GM18498 (cell line): ENCODE measurements at regions not wholly inside any gene's neighbourhood (a gene's known extent, or its start where the extent isn't known, plus 50 kb on each side); places are given as distances from the start of the nearest gene placed in this dataset.

Experiments used
- ATAC-seq: cut with Tn5 transposase; IDR thresholded peaks from one replicate; pipeline ENCODE4 v1.9.1; 2021; ENCODE audit warnings: mild to moderate bottlenecking, moderate library complexity; ENCODE audit not compliant: unreplicated experiment

- ATAC-seq = no peak
Observed at GRCh38 chr4:182083671-182084410, 159.4 kb upstream of the TENM3 start.

DNA sequence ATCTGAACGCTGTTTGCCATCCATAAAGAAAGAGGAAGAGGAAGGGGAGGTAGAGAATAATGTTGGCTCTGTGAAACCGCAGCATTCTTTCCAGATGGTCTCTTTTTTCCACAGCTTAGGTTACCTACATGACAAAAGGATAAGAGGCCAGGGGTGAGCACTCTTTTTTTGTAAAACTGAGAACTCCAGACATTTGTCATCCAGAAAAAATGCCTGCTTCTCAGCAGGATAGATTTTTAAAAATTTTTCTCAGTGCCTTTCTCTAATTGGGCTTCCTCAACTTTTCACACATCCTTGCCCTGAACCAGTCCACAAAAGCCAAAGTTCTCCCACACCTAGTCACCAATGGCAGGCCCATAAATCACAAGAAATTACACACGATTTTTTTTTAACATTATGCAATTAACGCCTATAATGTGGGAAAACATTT lies 158.1 kb upstream of the TENM3 start:
- ATAC-seq = no peak

- ATAC-seq = no peak
Observed at GRCh38 chr4:182089326-182089725, 153.9 kb upstream of the TENM3 start.

DNA sequence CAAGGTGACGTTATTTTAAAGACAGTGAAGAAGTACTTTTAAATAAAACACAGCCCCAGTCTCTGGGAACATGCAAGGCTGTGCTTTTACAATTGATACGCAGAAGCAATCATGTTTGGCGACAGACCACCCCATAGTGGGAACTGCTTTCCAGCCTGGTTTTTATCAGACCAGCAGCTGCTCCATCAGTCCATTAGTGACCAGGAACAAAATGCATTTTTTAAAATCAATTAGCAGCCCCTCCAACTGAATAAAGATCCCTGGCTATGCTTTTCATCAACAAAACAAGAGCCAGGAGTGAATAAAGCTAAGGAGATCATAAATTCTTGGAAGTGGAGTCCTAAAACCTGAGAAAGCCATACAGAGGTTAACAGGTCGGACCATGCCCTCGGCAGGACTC lies 153.0 kb upstream of the TENM3 start:
- ATAC-seq = no peak

DNA sequence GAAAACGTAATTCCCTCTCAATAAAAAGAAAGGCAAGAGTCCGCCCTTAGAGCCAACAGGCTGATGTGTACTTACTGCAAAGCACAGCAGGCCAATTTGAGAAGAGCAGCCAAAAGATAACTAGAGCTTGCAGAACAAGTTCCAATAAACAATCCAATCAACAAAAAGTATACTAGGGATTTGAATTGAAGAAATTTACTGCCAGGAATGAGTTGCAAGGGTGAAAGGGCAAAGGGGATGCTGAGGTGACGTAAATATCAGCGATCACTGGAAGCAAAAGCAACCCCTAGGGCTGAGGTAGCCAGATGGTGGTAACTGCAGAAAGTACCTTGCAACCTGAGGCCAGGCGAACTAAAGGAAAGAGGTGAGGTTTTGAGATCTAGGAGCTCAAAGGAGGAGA lies 152.1 kb upstream of the TENM3 start:
- ATAC-seq = no peak

DNA sequence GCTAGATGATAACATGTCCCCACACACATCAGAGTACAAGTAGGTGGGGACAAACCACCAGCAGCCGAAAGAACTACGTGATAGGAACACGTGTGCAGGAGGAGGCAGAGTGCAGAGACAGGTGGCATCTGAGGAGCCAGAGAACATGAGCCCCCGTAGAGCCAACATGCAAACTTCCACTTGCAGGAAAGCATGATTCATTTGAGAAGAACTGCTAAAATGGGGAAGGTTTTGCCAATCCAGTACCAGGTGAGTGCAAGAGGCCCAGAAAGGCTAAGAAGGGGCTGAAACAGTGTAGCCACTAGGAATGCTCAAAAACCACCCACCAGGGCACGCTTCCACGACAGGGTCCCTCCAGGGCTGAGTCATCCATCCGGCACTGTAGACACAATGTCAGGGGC lies 149.8 kb upstream of the TENM3 start:
- no peak for ATAC-seq

DNA sequence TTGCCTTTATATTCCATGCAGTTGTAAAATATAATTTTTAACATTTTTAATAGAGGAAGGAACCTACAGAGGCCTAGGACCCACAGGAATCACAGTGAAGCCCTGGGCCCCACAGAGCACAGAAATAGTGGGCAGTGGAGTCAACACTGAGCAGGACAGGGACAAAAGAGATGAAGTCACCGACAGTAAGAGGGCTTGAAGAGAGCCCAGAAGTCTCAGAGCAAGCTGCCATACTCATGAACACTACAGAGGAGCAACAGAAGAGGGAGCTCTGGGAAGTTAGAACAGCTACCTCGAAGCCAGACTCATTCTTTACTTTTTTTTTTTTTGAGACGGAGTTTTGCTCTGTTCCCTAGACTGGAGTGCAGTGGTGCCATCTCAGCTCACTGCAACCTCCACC lies 149.3 kb upstream of the TENM3 start:
- no peak for ATAC-seq

DNA sequence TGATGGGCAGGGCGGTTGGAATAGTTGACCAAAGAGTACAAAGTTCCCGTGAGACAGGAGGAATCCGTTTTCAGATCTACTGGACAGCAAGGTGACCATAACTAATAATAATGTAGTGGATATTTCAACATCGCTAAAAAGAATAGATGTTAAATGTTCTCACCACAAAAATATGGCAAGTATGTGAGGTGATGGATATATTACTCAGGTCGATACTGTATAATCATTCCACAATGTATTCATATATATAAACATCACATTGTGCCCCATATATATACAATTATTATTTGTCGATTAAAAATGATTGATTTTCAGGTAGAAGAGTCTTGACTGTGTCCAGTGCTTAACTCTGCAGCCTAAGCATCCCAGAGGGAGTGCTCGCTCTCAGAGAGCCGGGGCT lies 141.6 kb upstream of the TENM3 start:
- no peak for ATAC-seq

- no peak for ATAC-seq
Observed at GRCh38 chr4:182102576-182102975, 140.6 kb upstream of the TENM3 start.

GRCh38 chr4:182103614-182104319 lies 139.4 kb upstream of the TENM3 start:
- no peak for ATAC-seq

DNA sequence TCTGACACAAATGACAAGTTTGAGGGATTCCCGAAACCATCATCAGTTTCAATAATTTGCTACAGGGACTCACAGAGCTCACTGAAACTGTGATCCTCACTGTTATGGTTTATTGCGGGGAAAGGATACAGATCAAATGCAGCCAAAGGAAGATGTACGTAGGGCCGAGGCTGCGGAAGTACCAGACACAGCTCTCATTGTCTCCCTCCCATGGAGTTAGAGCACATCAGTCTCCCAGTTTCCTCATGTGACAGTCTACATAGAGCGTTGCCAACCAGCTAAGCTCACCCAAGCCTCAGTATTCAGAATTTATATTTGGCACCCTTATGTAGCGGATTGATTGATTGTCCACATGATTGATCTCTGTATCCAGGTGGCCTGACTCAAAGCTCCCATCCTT lies 137.8 kb upstream of the TENM3 start:
- ATAC-seq = no peak

GRCh38 chr4:182107931-182108330 lies 135.3 kb upstream of the TENM3 start:
- ATAC-seq = no peak

DNA sequence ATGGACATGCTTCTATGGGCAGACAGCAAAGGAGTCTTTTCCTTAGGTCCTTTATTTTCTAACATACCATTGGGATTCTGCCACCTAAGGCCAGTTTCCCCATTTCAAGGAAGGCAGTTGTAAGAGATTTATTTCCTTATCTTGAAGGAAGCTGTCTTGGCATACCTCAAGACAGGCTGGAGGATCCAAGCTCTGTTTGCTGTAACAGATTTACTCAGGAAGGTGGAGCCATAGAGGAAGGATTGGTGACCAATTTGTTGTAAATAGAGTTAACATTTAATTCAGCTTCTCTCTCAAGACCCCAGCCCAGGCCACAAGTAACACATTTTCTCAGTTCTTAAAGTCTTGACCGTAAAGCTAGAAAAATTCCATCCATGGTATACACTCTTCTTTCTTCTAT lies 131.6 kb upstream of the TENM3 start:
- ATAC-seq = no peak

GRCh38 chr4:182113779-182114178 lies 129.4 kb upstream of the TENM3 start:
- ATAC-seq = no peak

DNA sequence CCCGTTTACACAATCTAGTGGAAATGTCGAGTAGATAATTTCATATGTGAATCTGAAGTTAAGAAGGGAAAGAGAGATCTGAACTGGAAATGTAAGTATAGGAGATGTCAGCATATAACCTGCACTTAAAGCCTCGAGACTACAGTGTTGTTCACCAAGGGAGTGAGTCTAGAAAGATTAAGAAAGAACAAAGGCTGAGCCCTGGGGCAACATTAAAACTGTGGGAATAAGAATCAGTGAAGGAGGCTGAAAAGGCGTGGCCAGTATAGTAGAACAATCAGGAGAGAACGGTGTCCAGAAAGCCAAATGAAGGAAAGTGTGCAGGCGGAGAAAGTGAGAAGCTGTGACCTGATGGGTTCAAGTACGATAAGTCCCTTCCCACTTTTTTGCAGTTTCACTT lies 118.8 kb upstream of the TENM3 start:
- ATAC-seq = no peak

DNA sequence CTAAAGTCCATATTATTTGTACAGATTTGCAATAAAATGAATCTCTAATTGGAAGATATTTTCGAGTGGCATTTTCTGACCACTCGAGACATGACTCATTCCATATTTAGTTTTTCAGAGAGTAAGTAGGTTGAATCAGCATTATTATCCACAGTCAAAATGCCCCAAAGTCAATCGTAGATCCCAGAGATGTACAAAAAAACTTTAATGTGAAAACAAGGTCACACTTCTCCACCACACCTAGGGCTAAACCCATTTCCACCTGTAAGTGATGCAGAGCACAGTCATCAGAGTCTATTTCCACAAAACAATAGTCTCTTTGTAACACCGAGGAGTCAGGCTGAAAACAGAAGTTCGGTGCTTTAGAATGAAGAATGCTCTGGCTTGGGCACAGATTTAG lies 117.1 kb upstream of the TENM3 start:
- no peak for ATAC-seq

- ATAC-seq = no peak
Observed at GRCh38 chr4:182126603-182127002, 116.6 kb upstream of the TENM3 start.

GRCh38 chr4:182133033-182133432 lies 110.2 kb upstream of the TENM3 start:
- no peak for ATAC-seq

DNA sequence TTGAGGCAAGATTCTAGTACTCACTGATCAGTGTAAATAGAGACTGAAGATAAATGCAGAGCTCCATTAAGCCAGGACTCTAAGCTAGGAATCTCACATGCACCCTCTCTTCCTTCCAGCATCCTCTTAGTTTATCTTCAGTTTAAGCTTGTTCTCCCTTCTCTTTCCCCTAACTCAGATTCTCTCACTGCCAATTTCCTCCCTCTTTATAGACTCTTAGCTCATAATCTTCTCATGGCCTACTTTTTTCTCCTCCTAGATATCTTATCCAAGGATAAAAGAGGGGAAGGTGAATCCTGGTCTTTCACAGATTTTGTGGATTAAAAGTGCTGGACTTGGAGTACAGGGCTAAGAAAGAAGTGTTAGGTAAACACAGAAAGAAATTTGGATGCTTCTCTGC lies 108.9 kb upstream of the TENM3 start:
- ATAC-seq = no peak

- no peak for ATAC-seq
Observed at GRCh38 chr4:182136201-182136600, 107.0 kb upstream of the TENM3 start.

DNA sequence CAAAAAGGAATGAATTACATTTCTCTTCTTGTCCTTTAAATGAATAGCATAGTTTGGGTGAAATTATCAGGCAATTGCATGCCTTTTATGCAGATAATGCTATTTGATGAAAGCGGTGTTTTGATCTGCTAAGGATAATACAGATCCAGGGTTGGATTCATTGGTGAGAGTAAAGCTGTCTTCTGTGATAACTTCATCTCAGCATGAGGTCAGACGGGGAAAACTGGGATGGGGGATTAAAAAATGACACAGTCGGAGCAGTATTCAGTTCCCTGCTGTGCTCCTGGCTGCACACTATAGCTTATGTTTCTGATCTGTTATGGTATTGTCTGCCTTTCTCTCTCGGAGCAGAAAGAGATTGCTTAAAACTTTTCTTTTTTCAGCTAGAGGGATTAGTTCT lies 105.9 kb upstream of the TENM3 start:
- no peak for ATAC-seq

GRCh38 chr4:182139491-182139890 lies 103.7 kb upstream of the TENM3 start:
- no peak for ATAC-seq

- ATAC-seq = no peak
Observed at GRCh38 chr4:182140547-182140946, 102.7 kb upstream of the TENM3 start.
